ENCODE measurements at regions not wholly inside any gene's neighbourhood (a gene's known extent, or its start where the extent isn't known, plus 50 kb on each side); places are given as distances from the start of the nearest gene placed in this dataset.
"Not testable (repeated sequence)": the region's sequence is repeated elsewhere in the genome, so short reads cannot be mapped to it uniquely, and the experiment has no call there.

DNA sequence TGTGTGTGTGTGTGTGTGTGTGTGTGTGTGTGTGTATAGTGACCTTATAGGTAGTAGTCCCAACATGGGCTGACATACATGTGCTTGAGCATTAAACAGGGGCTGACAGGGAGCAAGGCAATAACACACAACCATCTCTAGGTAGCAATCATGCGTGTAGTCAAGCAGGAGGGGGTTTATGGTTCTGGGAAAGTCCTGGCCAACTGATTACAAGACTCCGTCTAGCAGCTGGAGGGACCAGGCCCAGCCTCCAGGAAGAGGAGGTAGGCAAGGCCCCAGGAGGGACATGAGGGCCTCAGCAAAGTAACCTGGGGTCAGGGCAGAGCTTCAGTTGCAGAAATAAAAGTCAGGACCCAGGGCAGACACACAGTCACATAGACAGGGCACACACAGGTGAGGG, 60.6 kb upstream of the E2F3 start:
- no peak for DNase-seq (ENCODE audit: low spot score)

DNA sequence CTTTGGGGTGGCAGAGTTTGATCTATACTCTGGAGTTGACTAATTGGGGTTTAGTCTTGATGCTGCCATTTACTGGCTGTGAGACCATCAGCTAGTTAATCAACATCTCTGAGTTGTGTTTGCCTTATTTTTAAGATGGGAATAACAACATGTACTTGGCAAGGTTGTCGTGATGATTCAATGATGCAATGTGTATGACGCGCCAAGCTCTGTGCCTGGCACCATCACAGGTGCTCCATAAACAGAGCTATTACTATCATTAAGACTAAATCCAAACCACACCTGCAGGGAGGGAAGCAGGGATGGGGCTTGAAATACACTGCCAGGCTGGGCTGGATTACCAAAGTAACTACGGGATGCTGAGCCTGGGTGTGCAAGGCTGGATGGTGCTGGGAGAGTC, 60.1 kb upstream of the E2F3 start:
- DNase-seq (ENCODE audit: low spot score): no peak

DNA sequence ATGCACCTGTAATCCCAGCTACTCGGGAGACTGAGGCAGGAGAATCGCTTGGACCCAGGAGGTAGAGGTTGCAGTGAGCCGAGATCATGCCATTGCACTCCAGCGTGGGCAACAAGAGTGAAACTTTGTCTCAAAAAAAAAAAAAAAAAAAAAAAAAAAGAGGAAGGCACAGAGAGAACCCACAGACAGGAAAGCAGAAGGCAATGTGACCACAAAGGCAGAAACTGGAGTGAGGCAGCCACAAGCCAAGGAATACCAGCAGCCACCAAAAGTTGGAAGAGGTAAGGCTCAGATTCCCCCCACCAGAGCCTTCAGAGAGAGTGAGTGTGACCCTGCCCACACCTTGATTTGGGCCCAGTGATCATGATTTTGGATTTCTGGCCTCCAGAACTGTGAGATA, 54.7 kb upstream of the E2F3 start:
- DNase-seq (ENCODE audit: low spot score): not testable (repeated sequence)

DNA sequence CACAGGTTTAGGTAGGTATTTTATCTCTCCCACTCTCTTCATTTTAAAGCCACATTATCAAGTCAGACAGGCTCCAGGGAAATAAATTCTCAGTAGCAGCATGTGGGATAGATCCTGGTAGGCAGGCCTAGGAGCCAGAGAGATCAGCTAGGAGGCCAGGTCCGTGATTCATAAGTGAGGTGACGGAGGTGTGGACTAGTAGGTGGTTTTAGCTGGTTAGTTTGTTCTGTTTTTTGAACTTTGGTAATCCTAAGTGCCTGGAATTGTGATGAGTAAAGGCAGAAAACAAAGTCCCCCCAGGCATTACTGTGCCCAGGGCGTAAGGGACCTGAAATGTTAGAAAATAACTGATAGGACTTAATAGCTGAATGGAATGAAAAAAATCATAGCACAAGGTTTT, 53.6 kb upstream of the E2F3 start:
- no peak for DNase-seq (ENCODE audit: low spot score)

DNA sequence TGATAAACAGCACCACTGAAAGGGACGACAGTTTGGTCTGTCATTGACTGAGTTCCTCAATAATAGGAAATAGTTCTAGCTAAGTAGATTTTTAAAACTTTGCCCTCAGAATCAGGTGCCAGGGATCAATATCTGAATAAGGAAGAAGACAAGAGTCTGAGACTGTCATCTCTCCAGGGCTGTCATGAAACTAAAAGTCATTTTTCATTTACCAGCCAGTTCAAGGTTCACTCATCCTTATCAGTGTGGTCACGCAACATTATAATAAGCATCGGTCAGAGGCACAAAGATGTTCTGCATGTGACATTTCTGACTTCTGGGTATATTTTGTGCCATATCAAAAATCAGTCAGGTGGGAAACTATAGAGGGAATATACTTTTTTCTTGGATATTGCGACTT, 52.5 kb upstream of the E2F3 start:
- DNase-seq (ENCODE audit: low spot score): no peak

DNA sequence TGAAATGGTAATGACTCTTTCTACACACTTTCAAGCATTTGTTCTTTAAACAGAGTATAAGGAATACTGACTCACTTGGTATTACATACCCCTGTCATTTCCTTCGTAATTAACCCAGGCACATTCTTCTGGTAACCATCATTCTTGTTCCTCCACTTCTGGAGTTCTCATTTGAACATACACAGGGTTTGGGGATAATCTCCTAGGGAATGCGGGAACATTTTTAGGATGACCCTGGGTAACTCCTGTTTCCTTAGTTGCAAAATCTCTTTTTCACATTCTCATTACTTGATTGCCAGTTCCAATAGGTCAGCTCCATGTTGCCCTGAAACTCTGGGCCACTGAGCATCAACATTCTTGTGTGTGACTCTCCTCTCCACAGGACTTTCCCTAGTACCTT, 51.5 kb upstream of the E2F3 start:
- DNase-seq (ENCODE audit: low spot score): no peak

DNA sequence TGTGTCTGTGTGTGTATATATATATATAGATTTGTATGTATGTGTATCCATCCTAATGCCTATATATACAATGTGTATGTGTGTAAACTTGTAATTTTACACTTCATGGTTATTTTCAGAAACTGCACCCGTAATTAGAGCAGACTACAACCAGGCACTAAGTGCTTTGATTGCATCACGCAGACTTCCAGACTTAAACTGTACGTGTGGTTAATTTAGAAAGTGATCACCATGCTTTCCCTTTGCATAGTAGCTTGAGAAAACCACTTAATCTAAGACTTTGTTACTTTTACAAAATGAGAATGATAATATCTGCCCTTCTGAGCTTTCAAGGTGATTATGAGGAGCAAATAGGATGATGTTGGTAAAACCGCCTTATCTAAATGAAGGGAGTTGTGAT, 50.1 kb upstream of the E2F3 start:
- no peak for DNase-seq (ENCODE audit: low spot score)
